Activated CD8-positive, alpha-beta memory T cell treated with anti-CD3 and anti-CD28 coated beads for 4 hours (primary cell): ENCODE measurements at regions not wholly inside any gene's neighbourhood (a gene's known extent, or its start where the extent isn't known, plus 50 kb on each side); places are given as distances from the start of the nearest gene placed in this dataset.

Experiments
- DNase-seq, 2 donors: peaks; one replicate each; pipeline ENCODE4 v3.0.0-alpha.2; 2020; ENCODE audit warnings: low read depth in 2 of 2

DNA sequence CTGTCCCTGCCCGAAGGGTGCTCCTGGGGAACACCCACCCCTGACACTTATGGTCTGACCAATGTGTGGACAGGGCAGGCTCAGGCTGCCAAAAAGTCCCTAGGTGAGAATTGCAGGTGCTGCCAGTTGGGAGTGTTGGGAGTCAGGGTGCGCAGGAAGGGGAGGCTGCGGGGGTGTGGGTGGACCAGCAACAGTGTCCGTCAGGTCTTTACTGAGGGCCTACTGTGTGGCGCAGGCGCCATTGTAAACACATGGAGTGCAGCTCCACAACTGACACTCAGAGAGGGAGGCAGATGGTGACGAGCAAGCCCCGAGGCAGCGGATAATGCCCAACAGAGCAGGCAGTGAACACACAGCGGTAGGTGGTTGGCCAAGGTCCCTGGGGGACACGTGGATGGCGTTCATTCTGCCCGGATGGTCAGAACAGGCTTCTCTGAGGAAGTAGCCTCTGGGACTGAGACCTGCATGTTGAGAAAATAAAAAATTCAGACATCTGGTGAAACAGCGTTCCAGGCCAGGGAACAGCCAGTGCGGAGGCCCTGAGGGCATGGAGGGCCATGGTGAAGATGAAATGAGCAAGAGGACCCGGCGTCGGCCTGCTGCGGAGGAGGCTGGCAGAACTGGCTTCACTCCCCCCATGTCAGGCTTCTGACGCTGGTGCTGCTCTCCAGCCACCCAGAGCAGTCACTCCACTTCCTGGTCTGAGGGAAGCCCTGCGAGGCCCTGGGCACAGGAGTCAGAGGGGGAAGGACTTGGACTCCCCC is 136.2 kb upstream of the ZBTB40 start:
- no peak for DNase-seq

DNA sequence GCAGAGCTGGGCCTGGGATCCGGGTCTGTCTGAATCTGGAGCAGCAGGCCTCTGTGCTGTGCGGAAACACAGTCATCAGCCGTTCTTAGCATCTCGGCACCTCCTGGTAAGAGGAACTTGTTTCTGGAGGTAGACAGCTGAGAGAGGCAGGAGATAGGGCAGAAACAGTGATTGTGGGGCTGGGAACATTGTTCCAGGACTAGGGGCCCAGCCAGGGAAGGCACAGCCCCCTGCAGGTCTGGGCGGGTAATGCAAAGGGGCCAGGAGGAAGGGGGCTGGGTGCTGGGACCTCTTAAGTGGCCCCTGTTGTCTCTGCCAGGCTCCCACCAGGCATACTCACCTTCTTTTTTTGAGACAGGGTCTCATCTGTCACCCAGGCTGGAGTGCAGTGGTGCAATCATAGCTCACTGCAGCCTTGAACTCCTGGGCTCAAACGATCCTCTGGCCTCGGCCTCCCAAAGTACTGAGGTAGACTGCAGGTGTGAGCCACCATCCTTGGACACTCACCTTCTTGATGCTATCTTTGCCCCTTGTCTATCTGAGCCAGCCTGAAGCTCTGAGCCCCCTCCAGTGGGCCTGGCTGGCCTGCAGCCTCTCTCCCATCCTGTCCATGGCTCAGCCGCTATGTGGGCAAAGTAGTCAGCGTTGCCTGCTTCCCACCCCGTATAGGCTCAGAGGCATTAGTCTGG is 134.3 kb upstream of the ZBTB40 start:
- DNase-seq, result no peak

DNA sequence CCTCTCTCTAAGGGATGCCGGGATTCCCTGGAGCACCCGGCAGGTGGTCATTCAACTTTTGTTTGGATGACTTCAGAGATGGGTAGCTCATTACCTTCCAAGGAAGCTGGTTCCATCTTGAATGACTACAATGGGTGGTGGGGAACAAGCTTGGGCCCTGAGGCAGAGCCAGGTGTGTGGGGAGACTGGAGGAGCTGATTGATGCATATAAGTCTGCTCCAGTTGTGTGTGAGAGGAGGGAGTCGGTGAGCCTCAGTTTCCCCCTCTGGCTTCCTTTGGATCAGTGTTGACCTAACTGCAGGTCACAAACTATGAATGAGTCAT is 133.8 kb upstream of the ZBTB40 start:
- no peak for DNase-seq

DNA sequence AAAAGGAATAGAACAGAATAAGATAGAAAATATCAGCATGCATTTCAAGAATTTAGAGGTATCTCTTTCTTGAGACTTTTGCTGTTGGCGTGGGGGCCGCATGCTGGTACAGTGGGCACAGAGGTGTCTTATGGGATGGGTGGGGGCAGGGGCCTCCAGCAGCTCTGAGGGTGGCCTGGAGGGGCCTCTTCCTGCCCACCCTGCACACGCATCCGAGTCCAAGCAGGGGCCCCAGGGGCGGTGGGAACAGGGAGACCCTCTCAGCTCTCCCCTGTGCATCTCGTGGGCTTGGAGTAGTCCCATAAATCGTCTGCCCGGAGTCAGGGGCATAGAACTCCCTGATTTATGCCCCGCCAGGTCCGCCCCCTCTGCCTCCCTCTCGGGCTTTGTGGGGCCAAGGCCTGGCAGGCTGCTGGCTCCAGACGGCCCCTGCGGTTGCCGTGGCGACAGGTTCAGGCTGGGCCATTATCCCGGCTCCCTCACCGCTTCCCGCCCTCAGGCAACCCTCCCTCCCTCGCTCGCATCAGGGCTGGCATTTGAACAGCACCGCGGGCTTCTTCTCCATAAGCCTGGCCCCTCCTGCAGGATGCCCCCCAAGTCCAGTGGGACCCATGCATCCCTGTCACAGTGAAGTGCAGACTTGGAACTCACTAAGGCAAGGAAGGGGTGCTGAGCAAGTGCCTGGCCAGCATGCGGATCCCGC is 133.2 kb upstream of the ZBTB40 start:
- no peak for DNase-seq

DNA sequence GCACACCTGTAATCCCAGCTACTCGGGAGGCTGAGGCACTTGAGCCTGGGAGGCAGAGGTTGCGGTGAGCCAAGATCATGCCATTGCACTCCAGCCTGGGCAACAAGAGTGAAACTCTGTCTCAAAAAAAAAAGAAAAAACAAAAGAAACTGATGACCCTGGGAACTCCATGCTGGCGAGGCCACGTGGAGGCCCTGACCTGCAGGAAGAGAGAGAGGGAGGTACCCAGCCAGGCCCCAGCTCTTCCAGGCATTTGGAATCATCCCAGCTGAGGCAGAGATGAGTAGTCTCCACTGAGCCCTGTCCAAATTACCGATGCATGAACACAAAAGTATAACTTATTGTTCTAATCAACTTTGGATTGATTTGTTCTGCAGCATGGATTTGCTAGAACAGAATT is 132.0 kb upstream of the ZBTB40 start:
- DNase-seq, result no peak

DNA sequence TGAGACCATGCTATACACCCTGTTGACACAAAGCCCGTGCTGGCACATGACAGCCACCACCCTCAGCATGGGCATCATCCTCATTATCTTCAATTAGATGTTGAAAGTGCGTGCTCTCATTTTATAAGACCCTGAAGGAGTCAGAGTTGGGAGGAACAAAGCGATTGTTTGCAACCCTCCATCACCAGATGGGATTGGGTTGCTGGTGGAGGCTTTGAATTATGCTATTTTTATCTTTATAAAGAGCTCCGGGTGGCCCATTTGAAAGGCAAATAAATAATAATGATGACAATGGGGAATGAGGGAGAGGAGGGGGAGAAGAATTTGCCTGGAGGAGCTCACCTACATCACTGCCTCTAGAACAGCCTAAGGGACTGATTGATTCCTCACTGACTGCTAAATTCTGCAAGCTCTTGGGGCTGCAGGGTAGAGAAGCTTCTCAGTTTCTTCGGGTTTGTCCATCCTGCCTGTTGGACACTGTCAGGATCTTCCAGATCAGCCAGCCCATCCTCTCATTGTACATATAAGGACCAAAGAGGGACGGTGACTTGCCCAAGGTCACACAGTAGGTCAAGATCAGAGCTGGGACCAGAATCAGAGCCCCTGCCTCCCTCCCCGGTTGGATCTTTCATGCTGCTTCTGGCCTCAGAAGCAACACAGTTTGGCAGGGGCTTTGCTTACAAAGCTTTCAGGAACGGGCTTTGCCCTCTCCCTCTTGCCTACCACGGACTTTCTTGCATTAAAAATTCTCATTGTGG is 130.9 kb upstream of the ZBTB40 start:
- DNase-seq, result no peak

DNA sequence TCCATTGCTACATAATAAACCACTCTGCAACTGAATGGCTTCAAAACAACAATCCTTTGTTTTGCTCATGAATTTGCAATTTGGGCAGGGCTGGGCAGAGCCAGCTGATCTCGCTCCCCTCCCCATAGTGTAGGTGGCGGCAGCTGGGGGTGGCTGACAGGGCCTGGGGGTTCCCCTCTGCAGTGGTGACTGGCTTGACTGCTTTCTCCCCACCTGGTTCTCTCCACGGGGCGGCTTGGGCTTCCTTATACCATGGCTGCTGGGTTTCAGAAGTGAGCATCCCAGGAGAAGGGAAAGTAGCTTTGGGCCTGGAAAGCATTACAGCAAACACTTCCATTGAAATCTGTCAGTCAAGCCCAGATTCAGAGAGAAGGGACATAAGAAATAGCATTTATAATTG is 129.7 kb upstream of the ZBTB40 start:
- DNase-seq, result no peak

DNA sequence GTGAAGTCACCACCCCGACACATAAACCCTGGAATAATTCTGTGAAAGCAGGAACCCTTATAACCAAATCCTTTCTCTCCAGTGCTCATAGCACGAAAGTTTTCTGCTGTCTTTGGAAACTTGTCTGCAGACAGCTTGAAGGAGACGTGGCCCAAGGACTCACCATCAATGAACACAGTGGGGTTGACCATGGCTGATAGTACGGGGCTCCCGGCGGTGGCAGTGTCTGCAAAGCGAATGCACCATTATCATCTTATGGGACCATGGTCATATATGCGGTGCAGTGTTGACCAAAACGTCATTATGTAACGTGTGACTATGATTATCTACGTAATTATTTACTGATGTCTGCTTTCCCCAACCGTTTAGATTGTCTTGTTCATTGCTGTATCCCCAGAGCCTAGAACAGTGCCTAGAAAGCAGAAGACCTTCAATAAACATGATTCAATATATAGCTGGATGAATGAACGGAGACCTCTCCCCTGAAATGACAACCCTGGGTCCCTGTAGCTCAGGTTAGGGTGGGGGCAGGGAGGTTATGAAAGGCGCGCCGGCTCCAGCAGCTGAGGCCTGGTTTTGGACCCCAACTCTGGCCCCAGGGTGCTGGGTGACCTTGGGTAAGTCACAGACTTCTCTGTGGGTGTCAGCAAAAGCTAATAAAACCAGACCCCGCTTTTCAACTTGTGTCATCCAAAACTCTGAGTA is 128.4 kb upstream of the ZBTB40 start:
- no peak for DNase-seq

DNA sequence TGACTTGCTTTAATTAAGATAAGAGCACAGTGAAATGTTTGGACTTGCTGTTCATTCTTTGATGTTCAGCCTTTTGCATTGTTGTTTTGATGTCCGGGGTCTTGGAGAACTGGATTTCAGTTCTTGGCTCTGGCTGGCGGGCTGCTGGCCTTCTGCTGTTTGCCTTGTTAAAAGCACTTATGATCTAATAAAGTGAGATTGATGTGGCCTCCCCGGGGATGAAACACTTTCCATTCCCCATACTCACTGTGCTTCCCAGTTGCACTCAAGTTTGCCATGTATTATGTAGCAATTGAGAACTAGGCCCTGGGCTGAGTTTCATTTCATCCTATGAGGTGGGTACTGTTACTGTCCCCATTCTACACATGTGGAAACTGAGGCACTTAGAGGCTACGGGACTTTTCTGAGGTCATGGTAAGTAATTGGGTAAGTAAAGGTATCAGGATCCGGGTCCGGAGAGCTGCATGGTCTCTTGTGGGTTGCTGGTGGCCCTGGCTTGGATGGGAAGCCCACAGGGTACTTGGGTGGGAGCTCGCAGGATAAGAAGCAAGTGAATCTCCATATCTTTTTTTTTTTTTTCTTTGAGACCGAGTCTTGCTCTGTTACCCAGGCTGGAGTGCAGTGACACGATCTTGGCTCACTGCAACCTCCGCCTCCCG is 127.7 kb upstream of the ZBTB40 start:
- no peak for DNase-seq

DNA sequence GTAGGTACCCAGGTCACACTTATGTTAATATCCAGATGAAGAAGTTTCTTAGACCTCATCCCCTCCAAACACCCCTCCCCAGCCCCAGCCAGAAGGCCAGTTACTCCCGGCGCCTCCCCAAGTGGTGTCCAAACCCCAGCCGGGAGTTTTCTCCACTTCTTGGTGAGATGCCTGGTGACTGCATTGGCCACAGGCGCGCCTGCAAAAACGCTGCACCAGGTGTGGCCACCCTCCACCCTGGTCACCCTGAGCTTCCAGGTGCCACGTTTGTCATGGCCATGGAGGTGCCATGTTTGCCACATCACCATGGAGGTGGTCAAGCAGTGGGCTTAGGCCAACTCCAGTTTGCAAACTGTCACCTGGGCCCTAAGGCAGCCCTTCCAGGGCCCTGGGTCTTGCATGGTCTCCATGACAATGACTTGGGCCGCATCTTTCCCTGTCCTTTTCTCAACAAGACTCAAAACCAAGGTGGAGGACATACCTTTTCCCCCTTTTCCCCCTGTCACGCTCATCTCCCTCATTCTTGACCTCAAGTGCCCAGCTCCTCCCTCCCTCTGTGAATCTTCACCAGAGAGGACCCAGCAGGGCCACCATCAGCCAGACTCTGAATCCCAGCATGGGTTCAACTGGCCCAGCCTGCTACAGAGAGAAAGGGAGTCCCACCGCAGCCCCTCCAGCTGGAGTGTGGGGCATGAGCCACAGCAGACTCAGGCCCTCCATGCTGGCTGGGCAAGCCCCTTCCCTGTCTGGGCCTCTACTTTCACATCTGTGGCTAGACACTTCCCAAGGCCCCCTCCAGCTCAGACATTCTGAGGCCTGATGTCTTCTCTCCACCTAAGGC is 125.9 kb upstream of the ZBTB40 start:
- no peak for DNase-seq

DNA sequence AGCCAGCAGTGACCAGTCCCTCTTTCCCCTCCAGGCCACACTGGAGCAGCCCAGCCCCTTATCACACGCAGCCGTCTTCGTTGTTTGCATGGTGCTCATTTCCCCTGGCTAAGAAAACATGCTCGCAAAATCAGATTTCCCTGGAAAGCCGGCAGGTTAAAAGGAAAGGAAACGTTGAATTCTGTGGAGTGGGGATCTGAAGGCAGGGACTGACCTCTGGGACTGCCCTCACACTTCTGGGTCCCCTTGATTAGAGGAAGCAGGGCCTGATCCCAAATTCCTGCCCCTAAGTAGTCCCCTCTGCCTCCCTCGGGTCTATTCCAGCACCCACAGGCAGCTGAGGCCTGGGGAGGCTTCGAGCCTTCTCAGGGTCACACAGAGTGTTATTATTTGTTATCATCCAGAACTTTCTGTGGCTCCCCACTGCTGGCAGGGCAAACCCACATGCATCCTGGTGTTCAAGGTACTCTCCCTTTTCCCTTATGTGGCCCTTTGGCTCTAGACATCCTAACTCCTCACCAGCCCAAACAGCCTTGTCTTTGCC is 125.2 kb upstream of the ZBTB40 start:
- no peak for DNase-seq

DNA sequence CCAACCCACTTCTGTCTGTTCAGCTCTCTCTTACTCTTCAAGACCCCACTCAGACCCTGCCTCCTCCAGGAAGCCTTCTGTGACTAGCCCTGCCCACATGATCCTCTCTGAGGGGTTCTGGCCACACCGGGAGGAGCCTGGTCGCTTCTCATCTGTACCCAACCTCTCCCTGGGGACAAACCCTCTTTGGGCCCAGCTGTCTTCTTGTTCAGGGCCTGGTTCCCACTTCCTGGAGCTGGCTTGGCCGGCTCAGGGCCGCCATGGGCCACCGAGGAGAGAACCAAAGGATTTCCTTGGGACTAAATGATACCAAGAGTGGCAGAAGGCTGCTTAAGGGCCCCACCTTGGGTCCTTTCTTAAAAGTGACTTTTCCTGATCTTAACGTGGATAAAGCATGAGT is 124.7 kb upstream of the ZBTB40 start:
- DNase-seq, result no peak

DNA sequence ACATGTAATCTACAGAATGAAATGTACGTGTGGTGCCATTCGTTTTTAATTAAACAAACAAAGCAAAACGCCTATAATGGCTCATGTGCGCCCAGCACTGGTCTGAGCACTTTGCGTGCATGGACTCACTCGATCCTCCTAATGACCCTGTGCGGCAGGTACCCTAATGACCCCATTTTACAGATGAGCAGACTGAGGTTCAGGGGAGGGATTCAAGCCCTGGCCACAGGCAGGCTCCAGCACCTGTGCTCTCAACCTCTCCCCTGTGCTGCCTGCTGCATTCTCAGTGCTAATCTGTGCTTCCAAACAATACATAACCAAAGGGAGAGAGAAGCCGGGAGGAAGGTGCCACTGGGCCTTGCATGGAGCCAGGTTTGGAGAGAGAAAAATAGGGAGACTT is 124.2 kb upstream of the ZBTB40 start:
- DNase-seq, result no peak

DNA sequence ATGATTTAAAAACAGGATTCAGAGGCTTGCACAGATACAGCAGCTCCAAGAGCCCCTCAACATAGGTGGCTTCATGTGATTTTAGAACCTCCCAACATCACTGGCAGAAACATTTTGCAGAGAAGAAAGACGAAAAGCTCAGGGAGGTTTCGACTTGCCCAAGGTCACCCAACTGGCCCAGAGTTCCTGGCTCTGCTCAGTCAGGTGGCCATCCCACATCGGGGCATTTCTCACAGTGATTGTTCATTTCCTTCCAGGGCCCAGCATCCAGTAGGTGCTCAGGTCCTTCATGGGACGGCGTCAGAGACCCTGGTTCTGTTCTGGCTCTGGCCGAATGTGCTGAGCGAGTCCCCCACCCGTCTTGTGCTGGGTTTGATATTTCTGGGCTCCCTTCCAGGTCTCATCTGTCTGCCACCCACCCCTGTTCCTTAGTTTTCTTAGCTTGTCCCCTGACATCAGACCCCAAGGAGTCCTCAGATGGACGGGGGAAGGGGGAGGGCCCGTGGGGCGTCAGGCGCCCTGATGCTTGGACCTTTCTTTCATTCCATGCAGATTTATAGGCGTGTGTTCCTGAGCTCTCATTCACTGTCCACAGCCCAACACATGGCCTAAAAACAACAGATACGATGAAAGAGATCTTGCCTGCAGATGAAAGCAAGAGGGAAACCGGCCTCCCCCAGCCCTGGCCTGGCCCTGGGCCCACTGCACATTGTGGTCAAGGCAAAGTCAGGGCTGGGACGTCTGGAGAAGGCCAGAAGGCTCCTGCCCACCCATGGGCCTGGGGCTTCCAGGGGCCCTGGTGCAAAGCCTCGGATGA is 123.1 kb upstream of the ZBTB40 start:
- DNase-seq, result no peak

DNA sequence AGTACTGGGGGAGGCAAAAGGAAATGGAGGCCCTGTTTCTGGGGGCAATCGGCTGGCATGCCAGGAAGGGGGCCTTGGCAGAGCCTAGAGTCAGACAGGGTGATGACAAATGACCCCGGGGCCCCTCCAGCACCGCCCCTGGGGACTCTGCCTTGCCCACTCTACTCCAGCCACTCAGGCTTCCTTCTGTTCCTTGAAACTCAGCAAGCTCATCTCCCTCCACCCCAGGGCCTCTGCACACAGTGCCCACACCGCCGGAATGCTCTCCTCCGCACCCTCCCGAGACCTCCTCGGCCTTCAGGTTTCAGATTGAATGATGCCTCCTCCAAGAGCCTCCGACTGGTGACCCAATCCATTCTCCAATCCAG is 122.5 kb upstream of the ZBTB40 start:
- no peak for DNase-seq

DNA sequence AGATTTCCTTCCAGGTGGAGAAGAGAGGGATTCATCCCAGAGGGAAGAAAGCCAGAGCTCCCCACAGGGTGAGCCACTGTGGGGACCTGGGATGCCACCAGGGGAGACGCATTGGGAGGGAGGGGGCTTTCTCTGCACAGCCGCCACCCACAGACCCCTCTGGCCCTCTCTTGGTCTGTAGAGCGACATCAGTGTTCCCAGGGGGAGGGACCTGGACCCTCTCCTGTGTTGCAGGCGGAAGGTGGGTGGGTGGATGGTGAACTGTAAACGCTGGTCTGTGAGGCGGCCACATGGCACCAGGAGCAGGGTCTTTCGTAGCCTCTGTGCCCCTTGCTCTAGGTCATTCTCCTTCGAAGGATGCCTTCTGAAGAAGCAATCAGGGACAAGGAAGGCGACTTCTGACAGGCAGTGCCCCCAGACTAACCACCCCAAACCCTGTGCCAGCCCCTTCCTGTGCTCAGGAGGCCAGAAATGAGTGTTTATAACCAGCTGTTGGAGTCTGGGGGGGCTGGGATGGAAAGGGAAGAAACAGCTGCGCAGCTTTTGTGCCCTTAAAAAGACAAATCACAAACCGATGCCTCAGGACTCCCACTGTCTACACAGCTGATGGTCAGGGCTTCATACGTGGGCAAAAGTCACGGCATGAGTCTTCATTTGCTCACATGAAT is 121.4 kb upstream of the ZBTB40 start:
- DNase-seq, result no peak

DNA sequence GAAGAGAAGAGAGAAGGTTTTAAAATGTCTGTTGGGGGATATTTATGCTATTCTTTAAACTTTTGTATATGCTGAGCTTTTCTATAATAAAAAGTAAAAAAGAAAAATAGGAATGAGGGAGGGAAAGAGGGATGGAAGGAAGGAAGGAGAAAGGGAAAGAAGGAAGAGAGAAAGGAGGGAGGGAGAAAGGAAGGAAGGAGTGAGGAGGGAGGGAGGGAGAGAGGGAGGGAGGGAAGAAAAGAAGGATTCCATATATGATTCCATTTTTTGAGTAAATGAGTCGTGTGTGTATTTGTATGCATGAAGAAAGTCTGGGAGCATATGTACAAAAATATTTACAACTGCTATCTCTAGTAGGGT is 120.9 kb upstream of the ZBTB40 start:
- DNase-seq, result no peak

DNA sequence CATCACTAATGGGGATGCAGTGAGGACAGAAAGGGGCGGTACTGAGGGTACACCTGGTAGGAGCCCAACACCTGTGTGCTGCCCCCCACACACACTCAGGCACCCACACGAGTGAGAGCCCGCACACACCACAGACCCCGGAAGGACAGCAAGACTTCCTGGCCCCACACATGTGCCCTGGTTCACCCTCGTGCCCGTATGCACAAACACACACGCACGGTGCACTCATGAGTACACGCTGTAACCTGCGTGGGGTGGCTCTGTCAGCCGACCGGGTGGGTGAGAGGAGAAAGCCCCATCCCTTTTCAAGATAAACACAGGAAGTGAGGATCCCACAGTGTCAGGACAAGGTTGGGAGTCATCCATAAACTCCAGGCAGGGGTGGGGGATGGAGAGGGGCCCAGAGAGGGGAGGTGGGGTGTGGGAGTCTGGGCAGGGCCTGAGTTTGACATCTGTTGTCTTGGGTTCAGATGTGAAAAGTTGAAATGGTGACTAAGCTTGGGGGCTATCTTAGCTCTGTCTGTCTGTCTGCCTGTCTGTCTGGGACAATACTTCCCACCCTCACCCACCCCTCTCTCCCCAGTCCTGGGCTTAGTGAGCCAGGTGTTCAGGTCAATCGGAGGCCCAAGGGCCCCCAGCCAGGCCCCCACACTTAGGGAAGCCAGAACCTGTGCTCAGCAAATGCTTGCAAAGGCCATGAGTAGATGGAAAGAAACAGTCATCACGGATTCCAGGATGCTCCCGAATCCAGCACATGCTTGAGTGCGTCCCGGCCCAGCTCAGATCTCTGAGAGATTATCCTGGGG is 119.8 kb upstream of the ZBTB40 start:
- no peak for DNase-seq
